ENCODE measurements at regions not wholly inside any gene's neighbourhood (a gene's known extent, or its start where the extent isn't known, plus 50 kb on each side); places are given as distances from the start of the nearest gene placed in this dataset.

DNA sequence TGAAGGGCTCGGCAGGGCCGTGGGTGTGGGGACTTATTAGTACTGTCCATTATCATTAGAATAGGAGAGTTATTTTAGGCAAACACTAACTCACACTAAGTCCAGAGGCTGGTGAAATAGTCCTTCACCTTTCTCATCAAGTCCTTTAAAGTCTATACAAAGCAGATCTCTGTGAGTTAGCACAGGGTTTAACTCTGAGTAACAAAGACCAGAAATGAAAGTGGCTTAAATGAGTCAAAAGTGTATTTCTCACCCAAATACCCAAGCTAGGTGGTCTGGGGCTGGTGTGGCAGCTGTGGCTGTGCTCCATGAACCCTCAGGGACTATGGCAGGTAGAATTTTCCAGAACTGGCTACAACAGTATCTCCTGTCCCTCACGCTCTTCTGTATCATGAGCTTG lies 263.2 kb downstream of the BCOR start:
- Histone ChIP-seq H3K4me3 (ENCODE audit: low read length in 3 of 3) (no peak overlapping the region), H3K36me3 (ENCODE audit: control insufficient read depth in 3 of 3, insufficient read depth in 3 of 3, low read length in 3 of 3) (no peaks in the 10 kb centered on the region), H3K27ac (ENCODE audit: low read depth, low read length) (no peak overlapping the region), H3K4me1 (ENCODE audit: control insufficient read depth in 3 of 3, insufficient read depth in 3 of 3, low read length in 3 of 3) (no peaks in the 10 kb centered on the region), H3K9ac (ENCODE audit: low read depth in 1 of 3, low read length in 3 of 3) (no peak overlapping the region), H3K27me3 (ENCODE audit: control insufficient read depth in 3 of 3, insufficient read depth in 3 of 3, low read length in 3 of 3) (peaks cover 0 to 6% (median 0%) of the 10 kb centered on the region in 3 donors), H3K9me3 (ENCODE audit: control insufficient read depth in 3 of 3, low read length in 3 of 3) (no peaks in the 10 kb centered on the region)

DNA sequence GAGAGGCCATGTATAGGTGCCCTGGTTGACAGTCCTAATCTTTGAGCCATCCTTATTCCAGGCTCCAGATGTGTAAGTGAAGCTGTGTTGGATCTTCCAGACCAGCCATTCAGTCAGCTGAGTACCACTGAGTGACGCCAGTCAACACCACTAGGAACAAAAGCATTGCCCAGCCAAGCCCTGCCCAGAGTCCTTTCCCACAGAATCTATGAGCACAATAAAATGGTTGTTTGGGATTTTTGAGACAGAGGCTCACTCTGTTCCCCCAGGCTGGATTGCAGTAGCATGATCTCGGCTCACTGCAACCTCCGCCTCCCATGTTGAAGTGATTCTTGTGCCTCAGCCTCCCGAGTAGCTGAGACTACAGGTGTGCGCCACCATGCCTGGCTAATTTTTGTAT lies 262.5 kb downstream of the BCOR start:
- Histone ChIP-seq H3K27me3 (ENCODE audit: control insufficient read depth in 3 of 3, insufficient read depth in 3 of 3, low read length in 3 of 3) (peaks cover 0 to 6% (median 0%) of the 10 kb centered on the region in 3 donors), H3K4me3 (ENCODE audit: low read length in 3 of 3) (no peak overlapping the region), H3K4me1 (ENCODE audit: control insufficient read depth in 3 of 3, insufficient read depth in 3 of 3, low read length in 3 of 3) (no peaks in the 10 kb centered on the region), H3K9ac (ENCODE audit: low read depth in 1 of 3, low read length in 3 of 3) (no peak overlapping the region), H3K9me3 (ENCODE audit: control insufficient read depth in 3 of 3, low read length in 3 of 3) (no peaks in the 10 kb centered on the region), H3K36me3 (ENCODE audit: control insufficient read depth in 3 of 3, insufficient read depth in 3 of 3, low read length in 3 of 3) (no peaks in the 10 kb centered on the region), H3K27ac (ENCODE audit: low read depth, low read length) (no peak overlapping the region)

DNA sequence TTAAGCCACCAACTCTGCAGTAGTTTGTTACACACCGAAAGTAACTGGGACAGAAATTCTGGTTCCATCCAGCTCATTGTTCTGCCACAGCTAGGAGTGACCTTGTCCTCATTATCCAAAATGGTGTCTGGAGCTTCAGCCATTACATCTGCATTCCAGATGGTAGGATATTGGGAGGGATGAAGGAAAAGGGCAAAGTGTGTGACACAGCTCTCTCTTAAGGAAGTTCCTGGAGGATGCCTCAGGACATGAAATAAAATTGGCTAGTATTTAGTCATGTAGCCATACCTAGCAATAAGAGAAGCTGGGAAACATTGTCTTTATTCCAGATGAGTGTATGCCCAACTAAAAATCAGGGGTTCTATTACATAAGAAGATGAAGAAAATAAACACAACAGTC lies 262.0 kb downstream of the BCOR start:
- peaks cover 0 to 9% (median 0%) of the 10 kb centered on the region in 3 donors for H3K27me3 ChIP-seq (ENCODE audit: control insufficient read depth in 3 of 3, insufficient read depth in 3 of 3, low read length in 3 of 3)
- H3K4me1 ChIP-seq (ENCODE audit: control insufficient read depth in 3 of 3, insufficient read depth in 3 of 3, low read length in 3 of 3) = no peaks in the 10 kb centered on the region
- no peak overlapping the region for H3K4me3 ChIP-seq (ENCODE audit: low read length in 3 of 3)
- no peaks in the 10 kb centered on the region for H3K36me3 ChIP-seq (ENCODE audit: control insufficient read depth in 3 of 3, insufficient read depth in 3 of 3, low read length in 3 of 3)
- H3K27ac ChIP-seq (ENCODE audit: low read depth, low read length) = no peak overlapping the region
- no peaks in the 10 kb centered on the region for H3K9me3 ChIP-seq (ENCODE audit: control insufficient read depth in 3 of 3, low read length in 3 of 3)
- H3K9ac ChIP-seq (ENCODE audit: low read depth in 1 of 3, low read length in 3 of 3) = no peak overlapping the region

DNA sequence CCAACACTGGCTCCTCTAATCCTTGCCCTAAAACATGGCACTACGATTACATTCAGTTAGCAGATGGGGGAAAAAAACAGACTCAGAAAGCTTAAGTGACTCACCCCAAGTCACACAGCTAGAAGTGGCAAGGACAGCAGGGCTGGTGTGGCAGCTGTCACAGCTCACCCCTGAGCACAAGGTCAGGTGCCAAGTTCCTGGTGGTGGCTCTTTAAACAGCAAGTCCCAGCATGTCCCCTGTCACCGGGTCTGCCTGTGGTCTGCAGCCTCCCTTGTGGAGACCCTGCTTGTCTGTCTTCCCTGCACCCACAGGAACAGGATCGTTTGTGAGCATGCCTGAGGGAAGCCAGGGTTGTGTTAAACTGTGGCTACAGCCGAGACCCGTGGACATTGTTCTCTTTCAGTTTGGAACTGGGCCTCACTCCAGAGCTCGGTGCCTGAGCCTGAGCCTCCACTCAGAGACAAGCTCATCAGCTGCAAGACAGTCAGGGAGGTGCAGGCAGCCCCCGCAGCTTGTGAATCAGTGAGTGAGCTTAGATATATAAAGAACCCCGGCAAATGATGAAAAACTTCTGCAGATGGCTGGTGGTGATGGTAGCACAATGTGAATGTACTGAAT lies 260.8 kb downstream of the BCOR start:
- Histone ChIP-seq H3K9ac (ENCODE audit: low read depth in 1 of 3, low read length in 3 of 3) (no peak overlapping the region), H3K4me1 (ENCODE audit: control insufficient read depth in 3 of 3, insufficient read depth in 3 of 3, low read length in 3 of 3) (no peaks in the 10 kb centered on the region), H3K27ac (ENCODE audit: low read depth, low read length) (no peak overlapping the region), H3K36me3 (ENCODE audit: control insufficient read depth in 3 of 3, insufficient read depth in 3 of 3, low read length in 3 of 3) (no peaks in the 10 kb centered on the region), H3K9me3 (ENCODE audit: control insufficient read depth in 3 of 3, low read length in 3 of 3) (no peaks in the 10 kb centered on the region), H3K4me3 (ENCODE audit: low read length in 3 of 3) (no peak overlapping the region), H3K27me3 (ENCODE audit: control insufficient read depth in 3 of 3, insufficient read depth in 3 of 3, low read length in 3 of 3) (peaks cover 0 to 10% (median 0%) of the 10 kb centered on the region in 3 donors)

DNA sequence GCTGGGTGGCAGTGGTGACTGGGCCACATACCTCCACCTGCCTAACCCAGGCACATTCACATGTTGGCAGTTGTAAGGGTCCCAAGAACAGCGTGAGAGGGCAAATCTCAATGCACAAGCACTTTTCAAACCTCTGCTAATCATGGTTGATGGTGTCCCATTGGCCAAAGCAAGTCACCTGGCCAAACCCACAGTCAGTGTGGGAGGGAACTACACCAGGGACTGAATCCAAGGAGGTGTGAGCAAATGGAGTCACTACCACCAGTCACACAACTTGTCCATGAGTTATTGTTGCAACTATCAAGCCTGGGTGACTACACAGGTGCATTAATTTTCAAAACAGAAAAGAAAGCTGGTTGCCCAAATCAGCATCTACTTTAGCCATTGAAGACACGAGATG lies 260.1 kb downstream of the BCOR start:
- Histone ChIP-seq H3K9ac (ENCODE audit: low read depth in 1 of 3, low read length in 3 of 3) (no peak overlapping the region), H3K4me3 (ENCODE audit: low read length in 3 of 3) (no peak overlapping the region), H3K36me3 (ENCODE audit: control insufficient read depth in 3 of 3, insufficient read depth in 3 of 3, low read length in 3 of 3) (no peaks in the 10 kb centered on the region), H3K27me3 (ENCODE audit: control insufficient read depth in 3 of 3, insufficient read depth in 3 of 3, low read length in 3 of 3) (peaks cover 0 to 10% (median 0%) of the 10 kb centered on the region in 3 donors), H3K27ac (ENCODE audit: low read depth, low read length) (no peak overlapping the region), H3K4me1 (ENCODE audit: control insufficient read depth in 3 of 3, insufficient read depth in 3 of 3, low read length in 3 of 3) (no peaks in the 10 kb centered on the region), H3K9me3 (ENCODE audit: control insufficient read depth in 3 of 3, low read length in 3 of 3) (no peaks in the 10 kb centered on the region)

DNA sequence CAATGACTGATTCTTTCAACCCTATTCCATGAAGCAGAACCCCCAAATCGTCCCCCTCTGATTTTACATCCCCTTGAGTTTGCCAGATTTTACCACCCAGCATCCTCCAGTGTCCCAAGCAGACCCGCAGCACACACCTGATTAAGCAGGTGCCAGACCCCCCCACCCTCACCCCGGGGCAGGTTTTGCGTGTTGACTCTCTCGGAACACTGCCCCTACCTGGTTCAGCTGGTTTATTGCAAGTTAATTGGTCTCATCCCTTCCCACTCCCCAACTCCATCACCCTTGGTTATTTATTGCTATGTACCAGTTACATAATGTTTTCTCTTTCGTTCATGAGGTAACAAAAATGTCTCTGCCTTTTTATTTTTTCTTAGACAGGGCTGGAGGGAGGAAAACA lies 258.4 kb downstream of the BCOR start:
- Histone ChIP-seq H3K4me3 (ENCODE audit: low read length in 3 of 3) (no peak overlapping the region), H3K27ac (ENCODE audit: low read depth, low read length) (no peak overlapping the region)

DNA sequence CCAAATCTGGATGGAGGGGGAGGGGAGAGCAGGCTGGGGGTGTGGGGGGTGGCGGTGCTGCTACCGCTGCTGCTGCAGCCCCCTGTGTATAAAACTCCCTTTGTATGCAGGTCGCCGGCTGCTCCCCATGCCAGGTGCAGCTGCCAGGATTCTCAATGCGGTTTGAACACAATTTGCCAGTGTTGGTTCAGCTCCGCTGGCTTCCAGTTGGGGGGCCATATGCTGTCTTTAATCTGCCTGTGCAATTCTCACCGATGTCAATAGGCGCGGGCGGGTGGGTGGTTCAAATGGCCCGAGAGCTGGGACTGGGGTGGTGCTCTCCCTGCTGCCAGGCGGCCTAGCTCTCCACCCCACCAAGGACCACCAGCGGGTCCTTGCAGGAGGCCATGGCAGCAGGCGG lies 257.6 kb downstream of the BCOR start:
- Histone ChIP-seq H3K4me3 (ENCODE audit: low read length in 3 of 3) (no peak overlapping the region), H3K27me3 (ENCODE audit: control insufficient read depth in 3 of 3, insufficient read depth in 3 of 3, low read length in 3 of 3) (peaks cover 0 to 10% (median 0%) of the 10 kb centered on the region in 3 donors), H3K9me3 (ENCODE audit: control insufficient read depth in 3 of 3, low read length in 3 of 3) (no peaks in the 10 kb centered on the region), H3K9ac (ENCODE audit: low read depth in 1 of 3, low read length in 3 of 3) (no peak overlapping the region), H3K4me1 (ENCODE audit: control insufficient read depth in 3 of 3, insufficient read depth in 3 of 3, low read length in 3 of 3) (no peaks in the 10 kb centered on the region), H3K36me3 (ENCODE audit: control insufficient read depth in 3 of 3, insufficient read depth in 3 of 3, low read length in 3 of 3) (no peaks in the 10 kb centered on the region), H3K27ac (ENCODE audit: low read depth, low read length) (no peak overlapping the region)

More for the DNA sequence above, 258.4 kb downstream of the BCOR start:
- H3K27me3 ChIP-seq (ENCODE audit: control insufficient read depth in 3 of 3, insufficient read depth in 3 of 3, low read length in 3 of 3) = peaks cover 0 to 10% (median 0%) of the 10 kb centered on the region in 3 donors
- no peaks in the 10 kb centered on the region for H3K9me3 ChIP-seq (ENCODE audit: control insufficient read depth in 3 of 3, low read length in 3 of 3)
- no peaks in the 10 kb centered on the region for H3K4me1 ChIP-seq (ENCODE audit: control insufficient read depth in 3 of 3, insufficient read depth in 3 of 3, low read length in 3 of 3)
- H3K9ac ChIP-seq (ENCODE audit: low read depth in 1 of 3, low read length in 3 of 3) = no peak overlapping the region
- no peaks in the 10 kb centered on the region for H3K36me3 ChIP-seq (ENCODE audit: control insufficient read depth in 3 of 3, insufficient read depth in 3 of 3, low read length in 3 of 3)

DNA sequence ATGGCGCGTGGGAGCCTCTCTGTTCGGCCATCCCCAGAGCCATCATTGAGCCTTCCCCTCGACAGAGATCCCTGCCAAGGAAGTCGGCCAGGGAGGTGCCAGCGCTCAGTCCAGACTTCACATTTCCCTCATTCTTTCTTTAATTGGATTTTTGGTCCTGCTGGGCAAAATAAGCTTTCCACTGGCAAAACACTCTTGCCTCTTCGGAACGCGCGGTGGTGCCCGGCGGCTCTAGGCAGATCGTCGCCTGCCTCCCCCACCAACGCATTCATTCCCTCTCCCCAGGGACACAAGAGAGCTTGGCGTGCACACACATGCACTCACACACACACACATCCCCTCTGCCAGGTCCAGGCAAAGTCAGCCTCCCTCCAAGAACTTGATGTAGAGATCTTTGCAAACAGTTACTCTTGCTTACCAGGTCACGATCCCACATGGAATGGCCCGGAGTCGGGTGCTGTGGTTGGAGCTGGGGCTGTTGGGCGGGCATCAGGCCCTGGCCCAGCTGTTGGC lies 257.1 kb downstream of the BCOR start:
- Histone ChIP-seq H3K27me3 (ENCODE audit: control insufficient read depth in 3 of 3, insufficient read depth in 3 of 3, low read length in 3 of 3) (peaks cover 0 to 10% (median 0%) of the 10 kb centered on the region in 3 donors), H3K36me3 (ENCODE audit: control insufficient read depth in 3 of 3, insufficient read depth in 3 of 3, low read length in 3 of 3) (no peaks in the 10 kb centered on the region), H3K9me3 (ENCODE audit: control insufficient read depth in 3 of 3, low read length in 3 of 3) (no peaks in the 10 kb centered on the region), H3K9ac (ENCODE audit: low read depth in 1 of 3, low read length in 3 of 3) (no peak overlapping the region), H3K4me1 (ENCODE audit: control insufficient read depth in 3 of 3, insufficient read depth in 3 of 3, low read length in 3 of 3) (no peaks in the 10 kb centered on the region), H3K27ac (ENCODE audit: low read depth, low read length) (no peak overlapping the region), H3K4me3 (ENCODE audit: low read length in 3 of 3) (no peak overlapping the region)

DNA sequence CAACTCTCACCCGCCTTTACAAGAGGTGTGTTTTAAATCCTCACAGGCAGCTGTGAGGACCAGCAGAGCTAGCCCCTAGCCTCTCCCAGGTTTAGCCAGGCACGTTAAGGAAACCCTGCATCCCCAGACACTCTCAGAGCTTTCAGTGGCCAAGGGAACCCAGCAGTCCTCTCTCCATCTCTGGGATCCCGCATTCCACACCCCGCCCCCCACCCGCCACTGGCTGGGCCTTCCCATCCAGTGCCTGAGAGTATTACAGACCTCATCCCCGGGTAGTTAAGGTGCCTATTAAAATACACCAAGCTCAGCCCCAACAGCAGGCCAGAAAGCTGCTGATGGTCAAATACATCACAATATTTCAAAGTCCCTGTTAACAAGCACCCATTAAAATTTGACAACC lies 256.2 kb downstream of the BCOR start:
- no peaks in the 10 kb centered on the region for H3K9me3 ChIP-seq (ENCODE audit: control insufficient read depth in 3 of 3, low read length in 3 of 3)
- H3K27me3 ChIP-seq (ENCODE audit: control insufficient read depth in 3 of 3, insufficient read depth in 3 of 3, low read length in 3 of 3) = peaks cover 0 to 10% (median 0%) of the 10 kb centered on the region in 3 donors
- no peaks in the 10 kb centered on the region for H3K4me1 ChIP-seq (ENCODE audit: control insufficient read depth in 3 of 3, insufficient read depth in 3 of 3, low read length in 3 of 3)
- H3K36me3 ChIP-seq (ENCODE audit: control insufficient read depth in 3 of 3, insufficient read depth in 3 of 3, low read length in 3 of 3) = no peaks in the 10 kb centered on the region
- no peak overlapping the region for H3K9ac ChIP-seq (ENCODE audit: low read depth in 1 of 3, low read length in 3 of 3)
- H3K4me3 ChIP-seq (ENCODE audit: low read length in 3 of 3) = no peak overlapping the region
- H3K27ac ChIP-seq (ENCODE audit: low read depth, low read length) = no peak overlapping the region

DNA sequence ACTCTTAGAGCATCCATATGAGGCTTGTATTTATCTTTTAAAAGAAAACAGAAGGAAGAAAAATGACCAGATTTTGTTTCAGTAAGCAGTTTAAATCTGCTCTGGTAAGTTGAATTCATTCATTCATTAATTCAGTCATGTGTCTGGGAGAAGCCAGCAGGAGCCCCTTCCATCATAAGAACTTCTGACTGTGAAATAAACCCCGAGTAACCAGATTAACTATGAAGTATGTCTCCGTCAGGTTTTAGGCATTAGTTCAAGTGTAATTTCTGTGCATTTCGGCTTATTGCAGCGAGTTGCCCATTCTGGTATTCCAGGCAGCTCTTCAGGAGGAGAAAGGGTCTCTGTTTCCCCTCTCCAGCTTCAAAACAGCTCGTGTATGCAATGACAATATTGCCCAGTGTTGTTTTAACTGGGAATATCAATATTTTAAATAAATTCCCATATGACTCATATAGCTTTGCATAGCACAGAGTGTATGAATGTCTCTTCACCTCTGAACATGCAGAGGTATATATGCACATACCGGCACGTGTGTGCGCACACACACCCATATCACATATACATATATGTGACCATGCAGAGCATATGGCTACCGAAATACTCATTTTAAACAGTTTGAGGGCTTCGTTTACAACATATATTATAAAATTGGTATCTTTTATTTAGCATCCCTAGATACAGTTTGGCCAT lies 255.3 kb downstream of the BCOR start:
- Histone ChIP-seq H3K9me3 (ENCODE audit: control insufficient read depth in 3 of 3, low read length in 3 of 3) (no peaks in the 10 kb centered on the region), H3K27me3 (ENCODE audit: control insufficient read depth in 3 of 3, insufficient read depth in 3 of 3, low read length in 3 of 3) (peaks cover 0 to 8% (median 0%) of the 10 kb centered on the region in 3 donors), H3K4me3 (ENCODE audit: low read length in 3 of 3) (no peak overlapping the region), H3K9ac (ENCODE audit: low read depth in 1 of 3, low read length in 3 of 3) (no peak overlapping the region), H3K36me3 (ENCODE audit: control insufficient read depth in 3 of 3, insufficient read depth in 3 of 3, low read length in 3 of 3) (no peaks in the 10 kb centered on the region), H3K27ac (ENCODE audit: low read depth, low read length) (no peak overlapping the region), H3K4me1 (ENCODE audit: control insufficient read depth in 3 of 3, insufficient read depth in 3 of 3, low read length in 3 of 3) (no peaks in the 10 kb centered on the region)

All from skeletal muscle tissue (tissue), 3 donors.